ENCODE measurements at regions not wholly inside any gene's neighbourhood (a gene's known extent, or its start where the extent isn't known, plus 50 kb on each side); places are given as distances from the start of the nearest gene placed in this dataset.

DNA sequence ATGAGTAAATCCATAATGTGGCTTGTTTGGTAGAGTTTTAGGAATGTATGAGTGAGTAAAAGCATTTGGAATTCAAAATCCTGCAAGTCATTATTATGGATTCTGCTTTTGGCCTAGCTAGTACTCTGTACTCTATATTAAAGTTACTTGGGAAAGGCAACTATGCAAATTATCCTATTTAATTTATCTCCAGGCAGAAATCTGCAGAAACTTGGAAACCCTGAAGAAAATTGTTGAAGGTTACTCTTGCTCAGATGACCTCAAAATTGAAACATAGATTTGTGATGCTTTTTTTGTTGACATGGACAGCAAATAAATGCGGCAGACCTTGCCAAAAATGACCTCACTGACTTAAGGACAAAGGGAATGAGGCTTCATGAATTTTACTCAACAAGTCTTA is 477.1 kb upstream of the EYS start (continued):
- TF ChIP-seq, protein P1, sequence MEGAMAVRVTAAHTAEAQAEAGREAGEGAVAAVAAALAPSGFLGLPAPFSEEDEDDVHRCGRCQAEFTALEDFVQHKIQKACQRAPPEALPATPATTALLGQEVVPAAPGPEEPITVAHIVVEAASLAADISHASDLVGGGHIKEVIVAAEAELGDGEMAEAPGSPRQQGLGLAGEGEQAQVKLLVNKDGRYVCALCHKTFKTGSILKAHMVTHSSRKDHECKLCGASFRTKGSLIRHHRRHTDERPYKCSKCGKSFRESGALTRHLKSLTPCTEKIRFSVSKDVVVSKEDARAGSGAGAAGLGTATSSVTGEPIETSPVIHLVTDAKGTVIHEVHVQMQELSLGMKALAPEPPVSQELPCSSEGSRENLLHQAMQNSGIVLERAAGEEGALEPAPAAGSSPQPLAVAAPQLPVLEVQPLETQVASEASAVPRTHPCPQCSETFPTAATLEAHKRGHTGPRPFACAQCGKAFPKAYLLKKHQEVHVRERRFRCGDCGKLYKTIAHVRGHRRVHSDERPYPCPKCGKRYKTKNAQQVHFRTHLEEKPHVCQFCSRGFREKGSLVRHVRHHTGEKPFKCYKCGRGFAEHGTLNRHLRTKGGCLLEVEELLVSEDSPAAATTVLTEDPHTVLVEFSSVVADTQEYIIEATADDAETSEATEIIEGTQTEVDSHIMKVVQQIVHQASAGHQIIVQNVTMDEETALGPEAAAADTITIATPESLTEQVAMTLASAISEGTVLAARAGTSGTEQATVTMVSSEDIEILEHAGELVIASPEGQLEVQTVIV (IDR thresholded peaks at IDR 0.05; ENCODE audit: borderline replicate concordance, partially characterized antibody), result no peak

DNA sequence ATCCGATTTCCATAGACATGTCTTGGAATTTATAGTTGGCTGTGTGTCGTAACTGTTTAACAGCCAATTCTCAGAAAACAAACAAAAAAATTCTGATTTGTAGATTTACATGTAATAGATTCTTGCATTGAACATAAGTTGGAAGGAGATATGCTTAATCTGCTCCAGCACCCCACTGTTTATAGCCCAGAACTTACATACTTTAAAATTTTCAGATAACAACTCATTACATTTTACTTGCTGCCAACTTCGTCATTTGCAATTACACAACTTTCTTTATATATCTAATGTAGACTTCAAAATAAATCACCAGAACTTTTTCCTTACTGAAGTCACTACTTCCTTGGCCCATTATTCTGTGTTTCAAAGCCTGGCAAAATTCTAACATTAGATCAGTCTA is 472.3 kb upstream of the EYS start:
- no peak overlapping the region for H2AFZ ChIP-seq (ENCODE audit: control insufficient read depth, low read depth, low read length)
- POLR2A ChIA-PET, result no interaction called here
- no peaks in the 10 kb centered on the region for H3K4me1 ChIP-seq (ENCODE audit: control insufficient read depth, insufficient read depth, low read length)
- ATAC-seq, result no peak
- CTCF ChIA-PET, result no interaction called here
- TF ChIP-seq KAT2A (conservative IDR thresholded peaks at IDR 0.05; ENCODE audit: control insufficient read depth, low read depth, low read length), result no peak
- no peak for TF ChIP-seq TBL1XR1 (IDR thresholded peaks at IDR 0.05; ENCODE audit: low read depth, low read length)
- no peak for TF ChIP-seq RAD21 (IDR thresholded peaks at IDR 0.05; ENCODE audit: insufficient read depth, low read depth, low read length)
- no peak for TF ChIP-seq MXI1 (IDR thresholded peaks at IDR 0.05; ENCODE audit: low read depth, low read length)
- no peak for TF ChIP-seq NFYA (IDR thresholded peaks at IDR 0.05; ENCODE audit: borderline replicate concordance, low read depth, low read length)
- TF ChIP-seq SPI1 (IDR thresholded peaks at IDR 0.05; ENCODE audit: borderline replicate concordance, insufficient read depth, low read depth, low read length), result no peak
- TF ChIP-seq PAX5 (IDR thresholded peaks at IDR 0.05; ENCODE audit: borderline replicate concordance, low read depth, low read length), result no peak
- no peak for TF ChIP-seq TARDBP (IDR thresholded peaks at IDR 0.05; ENCODE audit: borderline replicate concordance)
- TF ChIP-seq CBX3 (IDR thresholded peaks at IDR 0.05; ENCODE audit: borderline replicate concordance, low read depth), result no peak
- no peak for TF ChIP-seq POU2F2 (IDR thresholded peaks at IDR 0.05; ENCODE audit: borderline replicate concordance, low read depth, low read length)
- no peak for TF ChIP-seq CREM (IDR thresholded peaks at IDR 0.05; ENCODE audit: low read depth)
- TF ChIP-seq ZNF384 (IDR thresholded peaks at IDR 0.05; ENCODE audit: borderline replicate concordance, low read depth, low read length), result no peak
- no peak for TF ChIP-seq EGR1 (IDR thresholded peaks at IDR 0.05; ENCODE audit: borderline replicate concordance in 1 of 2, low read depth in 2 of 2, low read length in 2 of 2)
- TF ChIP-seq POLR2AphosphoS2 (IDR thresholded peaks at IDR 0.05; ENCODE audit: low read depth, low read length), result no peak
- TF ChIP-seq STAT1 (conservative IDR thresholded peaks at IDR 0.05), result no peak
- no peak for TF ChIP-seq KDM1A (IDR thresholded peaks at IDR 0.05; ENCODE audit: borderline replicate concordance)
- no peak for TF ChIP-seq RCOR1 (conservative IDR thresholded peaks at IDR 0.05; ENCODE audit: low read depth, low read length)
- DNase-seq (ENCODE audit: low read depth, low spot score), result no peak
- no peak overlapping the region for H3K27ac ChIP-seq (ENCODE audit: control insufficient read depth, insufficient read depth)
- H3K9ac ChIP-seq (ENCODE audit: control insufficient read depth, insufficient read depth, low read length), result no peak overlapping the region
- intact Hi-C loops (cut with micrococcal nuclease; ENCODE audit: unreplicated experiment) (no loop called here), in situ Hi-C loops (cut with MboI) (no loop called here)
- H4K20me1 ChIP-seq (ENCODE audit: control insufficient read depth, insufficient read depth), result no peaks in the 10 kb centered on the region
- no peaks in the 10 kb centered on the region for H3K9me3 ChIP-seq (replicated peaks; ENCODE audit: control insufficient read depth, insufficient read depth, low read length)
- no peak overlapping the region for H3K4me2 ChIP-seq (ENCODE audit: control insufficient read depth, insufficient read depth)
- no peak for FAIRE-seq
- SMC1A ChIA-PET (ENCODE audit: uncharacterized antibody, unreplicated experiment), result no interaction called here
- no TSS peak for BruUV-seq (replicated peaks)
- RAD21 ChIA-PET (ENCODE audit: unreplicated experiment), result no interaction called here
- H3K79me2 ChIP-seq (ENCODE audit: control insufficient read depth, insufficient read depth, low read length), result no peaks in the 10 kb centered on the region
- no peaks in the 10 kb centered on the region for H3K36me3 ChIP-seq (ENCODE audit: control insufficient read depth in 2 of 2, insufficient read depth in 2 of 2, low read length in 1 of 2)
- H3K4me3 ChIP-seq, result no peak overlapping the region
- H3K27me3 ChIP-seq (replicated peaks in 1 of 2; ENCODE audit: control insufficient read depth in 2 of 2, insufficient read depth in 2 of 2, low read length in 1 of 2), result no peaks in the 10 kb centered on the region
- 46% methylated on average over 3 of the region's 3 CpGs for WGBS (ENCODE audit: insufficient coverage, insufficient replicate concordance, low lambda C conversion rate, missing lambda C conversion rate)
